ENCODE measurements at regions not wholly inside any gene's neighbourhood (a gene's known extent, or its start where the extent isn't known, plus 50 kb on each side); places are given as distances from the start of the nearest gene placed in this dataset.

- DNase-seq (ENCODE audit: low spot score), result no peak
These were observed 53.8 kb upstream of the PSEN2 start for GRCh38 chr1:226816576-226816975.

GRCh38 chr1:226814751-226815537 is 55.5 kb upstream of the PSEN2 start:
- no peak for DNase-seq (ENCODE audit: low spot score)

- no peak for DNase-seq (ENCODE audit: low spot score)
These were observed 56.5 kb upstream of the PSEN2 start for GRCh38 chr1:226813671-226814591.

- no peak for DNase-seq (ENCODE audit: low spot score)
These were observed 59.7 kb upstream of the PSEN2 start for GRCh38 chr1:226810681-226811080.

GRCh38 chr1:226809785-226810571 is 60.4 kb upstream of the PSEN2 start:
- peak; percentile 53 for DNase-seq (ENCODE audit: low spot score)

GRCh38 chr1:226808501-226808900 is 61.9 kb upstream of the PSEN2 start:
- DNase-seq (ENCODE audit: low spot score), result no peak

GRCh38 chr1:226806988-226807387 is 63.4 kb upstream of the PSEN2 start:
- no peak for DNase-seq (ENCODE audit: low spot score)

GRCh38 chr1:226804907-226805759 is 65.3 kb upstream of the PSEN2 start:
- DNase-seq (ENCODE audit: low spot score), result no peak

- DNase-seq (ENCODE audit: low spot score), result no peak
These were observed 61.8 kb upstream of the ITPKB start for GRCh38 chr1:226800763-226801380.

GRCh38 chr1:226799634-226800281 is 60.7 kb upstream of the ITPKB start:
- no peak for DNase-seq (ENCODE audit: low spot score)

GRCh38 chr1:226798427-226799411 is 59.6 kb upstream of the ITPKB start:
- no peak for DNase-seq (ENCODE audit: low spot score)

GRCh38 chr1:226797151-226797550 is 58.1 kb upstream of the ITPKB start:
- DNase-seq (ENCODE audit: low spot score), result no peak

- no peak for DNase-seq (ENCODE audit: low spot score)
These were observed 54.7 kb upstream of the ITPKB start for GRCh38 chr1:226793620-226794276.

- DNase-seq (ENCODE audit: low spot score), result no peak
These were observed 53.3 kb upstream of the ITPKB start for GRCh38 chr1:226792368-226792767.

GRCh38 chr1:226790545-226791181 is 51.6 kb upstream of the ITPKB start:
- no peak for DNase-seq (ENCODE audit: low spot score)

GRCh38 chr1:226788965-226789364 is 49.9 kb upstream of the ITPKB start:
- DNase-seq (ENCODE audit: low spot score), result no peak

Measured in putamen (tissue), 1 donor.